NCI-H774 (cell line): ENCODE measurements at regions not wholly inside any gene's neighbourhood (a gene's known extent, or its start where the extent isn't known, plus 50 kb on each side); places are given as distances from the start of the nearest gene placed in this dataset.
A peak's percentile ranks its signal among the peaks of the same experiment; 100 is the strongest.

ENCODE experiments used
- DNase-seq: peaks from one replicate; lab custom pipeline; 2025; lab: John Stamatoyannopoulos, UW

DNA sequence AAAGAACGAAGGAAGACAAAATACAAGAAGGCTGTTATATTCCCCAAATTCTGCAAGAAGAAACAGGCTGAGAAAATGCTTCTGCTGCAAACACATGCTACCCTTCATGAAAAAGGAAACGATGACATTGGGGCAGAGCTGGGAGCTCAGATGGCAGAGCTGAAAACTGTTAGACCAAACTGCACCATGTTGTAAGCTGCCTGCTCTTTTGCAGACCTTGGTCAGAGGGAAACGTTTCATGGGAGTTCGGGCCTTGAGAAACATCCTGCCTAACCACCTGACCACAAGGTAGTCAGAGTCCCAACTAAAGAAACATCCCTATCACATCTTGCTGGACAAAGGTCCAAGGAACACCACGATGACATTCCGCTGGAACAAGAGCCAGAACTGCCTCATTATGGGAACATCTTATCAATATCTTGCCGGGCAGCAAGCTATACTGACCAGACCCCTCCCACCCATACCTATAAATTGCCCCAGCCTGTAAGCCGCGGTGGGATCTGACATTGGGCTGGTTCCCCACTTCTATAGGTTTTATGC lies 110.7 kb upstream of the CTSC start:
- no peak for DNase-seq

DNA sequence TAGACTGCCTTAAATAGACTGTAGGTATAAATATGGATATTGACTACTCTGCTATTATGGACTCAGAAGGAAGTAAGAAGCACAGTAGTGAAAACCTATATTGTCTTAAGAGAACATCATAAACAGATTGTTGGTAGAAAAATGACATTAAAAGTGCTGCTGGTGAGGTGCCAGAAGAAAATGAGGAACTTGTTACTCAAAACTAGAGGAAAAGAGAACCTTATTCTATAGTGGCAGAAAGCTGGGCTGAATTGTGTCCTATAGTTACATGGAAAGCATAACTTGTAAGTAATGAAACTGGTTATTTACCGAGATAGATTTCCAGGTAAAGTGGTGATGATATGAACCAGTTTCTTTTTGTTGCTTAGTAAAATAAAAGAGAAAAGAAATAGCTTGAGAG lies 109.7 kb upstream of the CTSC start:
- DNase-seq = no peak

DNA sequence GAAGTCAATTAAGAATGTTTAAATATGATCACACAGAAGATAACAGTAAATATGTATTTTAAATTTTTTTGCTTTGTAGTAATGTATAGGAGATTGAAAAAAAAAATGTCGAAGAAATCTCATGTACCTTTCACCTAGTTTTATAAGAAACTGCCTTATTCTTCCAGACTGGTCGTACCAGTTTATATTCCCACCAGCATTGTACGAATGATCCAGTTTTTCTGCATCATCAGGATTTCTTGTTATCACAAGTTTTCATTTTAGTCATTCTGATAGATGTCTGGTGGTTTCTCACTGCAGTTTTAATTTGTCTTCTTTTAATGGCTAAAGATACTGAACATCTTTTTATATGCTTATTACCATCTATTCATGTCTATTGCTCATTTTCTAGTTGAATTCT lies 101.8 kb upstream of the CTSC start:
- no peak for DNase-seq

DNA sequence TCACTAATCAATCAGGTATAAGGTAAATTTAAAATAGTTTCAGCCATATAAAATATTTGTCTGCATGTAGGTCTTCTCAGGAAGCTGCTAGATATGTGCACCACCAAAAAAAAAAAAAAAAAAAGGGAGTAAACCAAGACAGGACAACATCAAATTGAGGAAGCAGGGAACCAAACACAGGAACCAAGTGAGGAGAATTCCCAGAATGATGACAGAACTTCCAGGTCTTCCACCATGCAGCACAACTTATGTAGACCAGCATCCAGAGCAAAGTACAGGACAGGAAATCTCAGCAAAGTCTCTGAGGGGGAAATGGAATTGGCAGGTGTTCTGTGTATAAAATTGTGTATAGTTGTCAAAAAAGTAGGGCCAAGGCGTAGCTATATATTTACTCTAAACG lies 101.2 kb upstream of the CTSC start:
- DNase-seq = no peak

DNA sequence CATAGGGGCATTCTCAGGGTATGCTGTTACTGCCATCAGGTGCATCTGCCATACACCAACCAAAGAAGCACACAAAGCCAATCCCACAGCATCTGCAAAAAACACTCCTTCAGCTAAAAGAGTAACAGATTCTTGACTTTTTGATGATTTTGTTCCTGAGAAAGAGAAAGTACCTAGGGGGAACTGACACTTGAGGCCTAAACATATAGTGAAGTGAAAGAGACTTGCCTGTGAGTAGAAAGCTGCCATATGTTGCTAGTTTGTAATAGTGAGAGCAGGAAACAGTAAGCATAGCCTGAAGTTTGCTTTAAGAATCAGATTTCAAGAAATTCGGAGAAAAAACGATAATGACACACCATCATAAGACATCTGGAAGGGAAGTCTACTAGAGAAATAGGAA lies 97.9 kb upstream of the CTSC start:
- DNase-seq = no peak

DNA sequence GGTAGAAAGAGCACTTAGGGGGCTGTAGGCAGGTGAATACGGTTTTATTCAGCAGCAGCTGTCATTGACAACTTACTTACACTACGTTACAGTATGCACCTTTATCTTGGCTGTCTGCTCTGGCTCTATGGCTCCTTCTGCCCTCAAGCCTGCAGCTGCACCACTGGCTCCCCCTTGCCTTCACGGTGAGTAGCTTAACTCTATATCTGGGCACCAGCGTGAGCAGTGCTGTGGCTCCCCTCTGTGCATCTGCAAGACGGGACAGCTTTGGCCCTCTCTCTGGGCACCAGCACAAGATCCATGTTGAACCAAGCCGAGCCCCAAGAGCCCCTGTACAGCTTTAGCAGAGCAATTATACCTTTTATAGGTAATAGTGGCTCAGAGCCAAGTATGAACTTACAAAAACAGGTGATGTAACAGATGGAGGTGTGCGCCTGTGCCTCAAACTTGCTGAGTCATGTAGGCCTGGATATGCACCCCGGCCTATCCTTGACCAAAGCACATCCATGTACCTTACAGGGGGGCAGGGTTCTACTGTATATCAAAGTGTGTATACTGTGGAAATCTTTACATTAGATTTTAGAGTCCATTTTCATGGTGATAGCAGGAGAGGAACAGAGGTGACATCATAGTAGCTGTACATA lies 96.9 kb upstream of the CTSC start:
- no peak for DNase-seq

DNA sequence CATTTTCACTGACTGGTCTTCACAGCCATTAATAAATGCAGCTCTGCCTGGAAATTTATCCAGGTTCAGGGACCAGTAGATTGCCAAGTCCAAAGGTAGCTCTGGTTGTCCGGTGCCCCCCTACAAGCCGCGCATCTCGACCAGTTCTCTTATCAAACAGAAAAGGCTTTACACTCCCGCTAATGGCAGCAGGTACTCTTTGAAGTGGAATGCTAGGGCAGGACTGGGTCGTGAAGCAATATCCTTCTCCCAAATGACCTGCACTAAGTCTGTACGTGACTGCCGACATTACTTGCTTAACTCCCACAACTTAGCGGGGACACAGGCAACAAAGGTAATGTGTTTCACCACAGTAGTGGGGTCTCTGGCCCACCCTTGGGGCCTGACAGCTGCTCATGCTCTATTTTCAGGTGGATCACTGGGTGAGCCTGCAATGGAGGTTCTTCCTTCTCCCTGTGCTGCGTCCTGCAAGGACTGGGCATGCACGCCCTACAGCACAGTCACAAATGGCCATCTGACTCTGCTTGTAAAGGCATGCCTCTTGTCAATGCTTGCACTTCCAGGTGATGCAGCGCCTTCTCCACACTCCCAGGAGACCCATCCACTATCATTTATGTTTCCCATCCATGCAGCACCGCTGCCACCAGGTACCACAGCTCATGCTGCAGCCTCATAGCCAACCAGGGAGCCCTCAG lies 96.1 kb upstream of the CTSC start:
- DNase-seq = no peak

DNA sequence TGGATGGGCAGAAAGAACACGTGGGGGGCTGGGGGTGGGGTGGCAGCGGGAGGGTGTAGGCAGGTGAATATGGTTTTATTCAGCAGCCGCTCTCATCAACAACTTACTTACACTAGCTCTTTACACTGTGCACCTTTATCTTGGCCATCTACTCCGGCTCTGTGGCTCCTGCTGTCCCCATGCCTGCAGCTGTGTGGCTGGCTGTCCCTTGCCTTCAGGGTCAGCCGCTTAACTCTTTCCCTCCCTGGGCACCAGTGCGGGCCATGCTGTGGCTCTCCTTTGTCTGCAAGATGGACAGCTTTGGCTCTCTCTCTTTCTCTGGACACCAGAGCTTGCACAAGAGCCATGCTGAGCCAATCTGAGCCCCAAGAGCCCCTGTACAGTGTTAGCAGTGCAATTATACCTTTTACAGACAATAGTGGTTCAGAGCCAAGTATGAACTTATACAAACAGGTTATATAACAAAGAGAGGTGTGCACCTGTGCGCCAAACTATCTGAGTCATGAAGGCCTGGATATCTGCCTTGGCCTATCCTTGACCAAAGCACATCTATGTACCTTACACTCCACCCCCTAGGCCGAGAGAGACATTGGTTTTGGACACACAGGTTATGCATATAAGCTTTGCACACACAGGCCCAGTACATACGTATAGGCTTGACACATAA lies 94.3 kb upstream of the CTSC start:
- peak; percentile 61 for DNase-seq

DNA sequence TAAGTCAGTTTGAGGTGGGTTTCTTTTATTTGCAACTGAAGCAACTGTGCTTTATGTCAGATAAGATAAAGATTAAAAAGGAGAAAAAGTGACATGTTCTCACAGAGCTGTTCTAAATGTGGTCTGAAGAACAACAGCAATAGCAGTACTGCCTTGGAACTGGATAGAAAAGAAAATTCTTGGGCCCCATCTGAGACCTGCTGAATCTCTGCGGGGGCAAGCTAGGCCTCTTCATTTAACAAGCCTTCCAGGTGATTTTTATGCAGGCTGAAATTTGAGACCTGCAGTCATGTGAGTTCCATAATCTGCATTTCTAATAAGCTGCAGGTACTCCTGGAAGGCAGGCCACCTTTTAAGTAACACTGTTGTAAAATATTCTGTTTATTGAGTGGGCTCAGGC lies 91.4 kb upstream of the CTSC start:
- no peak for DNase-seq

DNA sequence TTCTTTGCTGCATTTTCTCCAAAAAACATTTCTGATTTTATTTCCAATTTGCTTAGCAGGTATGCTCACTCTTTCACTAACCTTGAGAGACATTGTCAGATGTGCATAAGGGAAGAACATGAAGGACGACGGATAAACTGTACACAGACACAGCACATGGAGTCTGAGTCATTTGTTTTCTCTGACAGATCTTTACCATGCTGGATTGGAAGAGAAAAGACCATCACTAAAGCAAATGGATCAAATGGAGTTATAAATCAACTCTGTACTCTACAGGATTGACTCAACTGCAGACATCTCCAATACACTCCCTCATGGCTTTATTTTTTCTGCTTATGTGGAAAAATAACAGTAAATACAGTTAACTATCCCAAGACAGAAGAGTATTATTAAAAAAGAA lies 90.2 kb upstream of the CTSC start:
- DNase-seq = no peak

DNA sequence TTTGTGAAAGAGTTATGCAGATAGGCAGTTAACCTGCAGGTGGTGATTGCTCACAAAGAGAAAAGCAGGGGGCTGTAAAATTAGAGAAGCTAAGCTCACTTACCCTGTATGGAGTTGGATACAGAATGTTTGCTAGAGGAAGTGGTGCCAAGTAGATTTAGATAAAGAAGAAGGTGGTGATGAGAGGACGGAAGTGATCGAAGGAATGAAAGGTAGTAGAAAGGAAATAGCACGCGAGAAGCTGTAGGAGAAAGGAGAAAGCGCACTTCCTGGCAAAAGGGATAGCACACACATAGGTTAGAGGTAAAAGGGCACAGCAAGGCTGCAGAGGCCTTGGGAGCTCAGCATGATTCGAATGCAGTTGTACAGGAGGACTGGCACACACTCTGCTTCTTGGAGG lies 87.3 kb upstream of the CTSC start:
- no peak for DNase-seq

DNA sequence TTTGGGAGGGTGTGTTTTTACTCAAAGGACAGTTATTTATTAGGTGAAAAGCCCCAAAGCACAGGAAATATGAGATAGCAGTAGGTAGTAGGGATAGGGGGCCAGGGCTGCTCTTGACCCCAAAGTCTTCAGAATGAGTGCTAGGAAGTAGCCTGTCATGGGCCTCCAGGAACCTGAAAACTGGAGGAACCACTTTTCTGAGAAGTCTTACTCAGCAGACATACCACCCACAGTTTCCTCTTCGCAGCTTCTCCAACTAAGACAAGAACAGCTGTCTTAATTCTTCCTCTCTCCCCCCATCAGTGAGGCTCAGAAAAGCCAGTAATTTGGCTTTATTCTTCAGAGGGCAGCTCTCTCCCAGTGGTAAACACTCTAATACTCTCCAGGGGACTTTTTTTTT lies 84.0 kb upstream of the CTSC start:
- DNase-seq = no peak

DNA sequence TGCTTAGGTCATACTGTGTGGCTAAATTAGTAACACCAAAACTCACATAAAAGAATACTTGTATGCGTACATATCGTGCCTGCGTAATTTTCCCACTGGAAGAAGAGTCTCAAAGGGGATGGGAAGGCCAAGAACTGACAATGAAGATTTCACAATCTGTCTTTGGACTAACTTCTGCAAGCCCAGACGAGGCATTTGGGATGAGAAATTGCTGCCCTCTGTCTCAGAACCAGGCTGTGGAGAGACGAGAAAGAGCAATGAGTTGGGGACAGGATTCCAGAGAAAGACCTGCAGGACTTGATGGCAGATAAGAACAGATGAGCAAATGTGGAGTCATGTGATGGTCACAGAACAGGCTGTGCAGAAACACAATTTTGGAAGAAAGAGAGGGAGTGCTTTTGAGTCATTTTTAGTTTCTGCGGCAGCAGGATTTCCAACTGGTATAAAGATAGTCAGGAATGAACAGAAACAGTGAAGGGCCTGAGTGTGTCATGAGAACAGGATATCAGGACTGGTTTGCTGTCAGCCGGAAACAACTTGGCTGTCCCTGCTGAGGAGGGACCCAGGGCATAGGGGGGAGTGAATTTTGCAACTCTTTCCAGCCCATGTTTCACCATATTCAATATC lies 82.7 kb upstream of the CTSC start:
- DNase-seq = no peak

DNA sequence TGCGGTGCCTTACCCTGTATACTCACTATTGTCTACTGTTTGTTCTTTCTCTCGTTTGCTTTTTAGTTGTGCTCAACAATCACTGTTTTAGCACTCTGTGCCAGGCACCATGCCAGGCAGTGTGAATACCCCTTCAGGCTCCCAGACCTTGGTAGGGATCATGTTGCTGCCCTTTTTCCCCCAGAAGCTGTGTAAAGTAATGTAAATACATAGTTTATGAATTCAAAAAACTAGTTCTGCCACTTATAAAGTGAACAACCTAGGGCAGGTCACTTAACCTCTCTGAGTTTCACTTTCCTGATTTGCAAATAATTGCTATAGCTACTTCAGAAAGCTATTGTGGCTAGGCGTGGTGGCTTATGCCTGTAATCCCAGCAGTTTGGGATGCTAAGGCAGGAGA lies 81.0 kb upstream of the CTSC start:
- peak; percentile 60 for DNase-seq

DNA sequence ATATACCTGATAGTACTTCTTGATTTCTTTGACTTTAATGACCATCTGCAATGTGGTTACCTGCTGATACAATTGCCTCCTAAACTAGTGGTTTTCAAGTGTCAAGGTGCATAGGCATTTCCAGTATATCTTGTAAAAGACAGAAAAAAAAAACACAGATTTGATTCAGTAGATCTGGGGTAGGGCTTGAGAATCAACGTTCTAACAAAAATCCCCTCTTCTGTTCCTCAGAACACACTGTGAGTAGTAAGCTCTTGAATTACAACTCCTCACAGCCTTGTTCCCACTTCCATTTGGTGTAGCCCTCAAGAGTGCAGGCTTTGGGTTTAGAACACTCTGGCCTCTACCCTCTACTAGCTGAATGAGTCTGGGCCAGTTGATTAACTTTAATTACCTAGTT lies 78.0 kb upstream of the CTSC start:
- DNase-seq = no peak

DNA sequence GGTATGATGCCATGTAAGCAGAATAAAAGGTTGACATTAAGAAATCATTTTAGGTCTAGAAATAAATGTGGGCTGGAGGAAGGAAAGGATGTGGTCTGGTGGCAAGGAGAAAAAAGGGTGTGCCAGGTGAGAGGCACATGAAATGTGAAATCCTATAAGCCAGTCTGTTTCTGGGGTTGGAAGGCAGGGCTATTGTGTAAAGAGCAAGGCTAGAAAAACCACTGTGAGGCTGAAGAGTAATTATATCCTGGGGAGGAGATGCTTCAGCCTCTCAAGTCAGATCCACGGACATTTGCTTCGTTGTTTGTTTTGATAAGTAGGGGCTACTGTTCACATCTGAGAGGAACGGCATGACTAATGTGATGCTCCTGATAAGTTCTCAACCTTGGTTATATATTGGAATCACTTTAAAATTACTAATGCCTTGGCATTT lies 77.5 kb upstream of the CTSC start:
- DNase-seq = no peak

DNA sequence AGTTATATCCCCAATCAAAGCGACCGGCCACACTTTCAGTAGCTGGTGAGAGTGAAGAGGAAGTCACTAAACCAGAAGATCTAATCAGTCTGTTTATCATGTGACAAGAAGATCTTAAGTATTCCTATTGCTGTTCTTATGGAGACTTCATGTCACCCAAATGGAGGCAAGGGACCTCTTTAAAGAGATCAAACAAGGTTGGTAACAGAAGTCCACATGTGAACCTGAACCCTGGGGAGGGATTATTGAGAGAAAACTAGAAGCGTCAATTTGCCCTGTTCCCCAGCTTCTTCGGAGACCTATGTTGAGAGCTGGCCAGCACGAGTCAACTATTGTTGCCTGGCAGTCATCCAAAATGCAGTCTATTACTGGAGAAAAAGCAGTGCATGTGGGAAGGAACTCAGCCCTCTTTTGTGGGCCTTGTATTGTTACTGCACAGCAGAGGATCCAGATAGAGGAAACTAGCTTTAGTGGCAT lies 76.9 kb upstream of the CTSC start:
- peak; percentile 51 for DNase-seq

DNA sequence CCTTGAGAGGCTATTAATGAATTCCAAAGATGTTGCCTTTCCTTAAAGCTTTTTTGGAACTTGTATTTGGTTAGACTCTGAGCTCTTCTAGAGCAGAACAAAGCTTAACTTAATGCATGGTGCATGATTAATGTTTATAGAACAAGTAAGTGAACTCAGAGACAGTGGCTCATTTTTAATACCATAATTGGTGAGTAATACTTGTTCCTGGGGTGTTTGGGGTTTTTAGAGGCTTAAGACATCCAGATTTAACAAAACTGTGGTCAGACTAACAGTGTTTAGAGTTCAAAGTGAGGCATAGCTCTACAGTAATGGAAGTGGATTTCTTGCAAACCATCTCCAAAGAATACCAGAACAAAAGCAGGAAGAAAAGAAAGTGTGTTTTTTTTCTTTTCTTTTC lies 73.7 kb upstream of the CTSC start:
- DNase-seq = no peak

DNA sequence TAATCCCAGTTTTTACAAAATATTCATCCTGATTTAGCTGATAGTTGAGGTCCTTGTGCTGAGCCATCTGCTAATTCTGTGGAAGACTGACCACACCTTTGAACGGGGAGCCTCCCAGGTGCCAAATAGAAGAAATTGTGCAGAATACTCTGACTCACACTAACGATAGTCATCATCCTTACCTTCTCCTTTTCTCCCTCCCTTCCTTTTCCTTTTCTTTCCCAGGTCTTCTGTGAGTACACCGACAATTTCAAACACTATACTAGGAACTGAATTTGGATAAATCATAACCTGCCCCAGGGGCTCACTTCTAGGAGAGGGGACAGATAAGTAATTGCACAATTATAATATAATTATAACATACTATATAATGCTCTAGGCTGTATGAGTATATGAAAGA lies 73.1 kb upstream of the CTSC start:
- DNase-seq = no peak

DNA sequence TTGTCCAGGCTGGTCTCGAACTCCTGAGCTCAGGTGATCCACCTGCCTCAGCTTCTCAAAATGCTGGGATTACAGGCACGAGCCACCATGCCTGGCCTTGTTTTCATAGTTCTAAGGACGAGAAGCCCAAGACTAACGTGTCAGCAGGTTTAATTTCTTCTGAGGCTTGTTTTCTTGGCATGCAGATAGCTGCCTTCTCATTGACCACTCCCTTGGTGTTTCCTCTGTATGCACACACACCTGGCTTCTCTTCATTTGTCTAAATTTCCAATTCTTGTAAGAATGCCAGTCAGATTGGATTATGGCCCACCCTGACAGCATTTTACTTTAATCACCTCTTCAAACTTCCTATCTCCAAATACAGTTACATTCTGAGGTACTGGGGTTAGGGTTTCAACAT lies 72.5 kb upstream of the CTSC start:
- DNase-seq = no peak

DNA sequence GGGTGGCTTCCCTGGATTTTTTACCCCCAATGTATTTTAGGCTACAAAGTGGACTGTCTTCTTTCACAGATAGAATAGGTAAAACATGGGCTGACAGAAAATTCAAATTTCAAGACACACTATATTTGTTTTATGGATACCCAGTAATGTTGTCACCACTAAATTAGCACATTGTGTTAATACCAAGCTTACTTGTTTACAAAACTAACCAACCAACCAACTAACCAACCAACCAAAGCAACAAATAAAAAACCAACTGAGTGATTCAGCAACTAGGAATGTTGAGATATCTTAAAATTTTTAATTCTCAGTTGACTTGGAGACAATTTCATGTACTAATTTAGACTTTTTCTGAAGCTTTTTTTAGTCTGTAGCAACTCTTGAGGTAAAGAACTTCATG lies 69.3 kb upstream of the CTSC start:
- no peak for DNase-seq

DNA sequence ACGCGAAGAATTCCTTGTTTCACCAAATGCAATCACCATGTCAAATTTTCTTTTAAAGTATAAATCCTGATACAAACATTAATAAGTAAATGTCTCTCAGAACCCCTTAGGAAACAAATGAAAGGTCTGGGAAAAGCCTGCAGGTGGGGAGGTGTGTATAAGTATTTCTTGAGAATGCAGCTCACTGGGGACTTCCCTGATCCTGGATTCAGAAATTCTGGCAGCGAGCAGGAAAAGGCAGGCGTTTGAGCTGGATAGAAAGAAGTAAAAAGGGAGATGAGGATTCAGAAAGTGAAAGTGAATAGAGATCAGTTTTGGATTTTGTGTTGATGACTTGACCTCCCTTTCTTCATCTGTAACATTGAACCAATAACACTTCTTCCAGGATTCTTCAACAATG lies 68.3 kb upstream of the CTSC start:
- no peak for DNase-seq
